GM12878 (cell line): ENCODE measurements at regions not wholly inside any gene's neighbourhood (a gene's known extent, or its start where the extent isn't known, plus 50 kb on each side); places are given as distances from the start of the nearest gene placed in this dataset.

Experiments
- ATF7 ChIP-seq: fragments of 450-650 bp; IDR thresholded peaks from 2 replicates; pipeline ENCODE4 v1.6.1; 2016; ENCODE audit warnings: low read depth, mild to moderate bottlenecking
- ETV6 ChIP-seq, 2 experiments: fragments of 450-650 bp in 1 of 2; IDR thresholded peaks in 1 of 2; conservative IDR thresholded peaks in 1 of 2; 2 replicates each; pipeline ENCODE4 v1.6.1; 2014; ENCODE audit warnings: antibody characterized with exemption in 1 of 2, borderline replicate concordance in 1 of 2, low read depth in 1 of 2, mild to moderate bottlenecking in 1 of 2, moderate library complexity in 1 of 2
- GABPA ChIP-seq: IDR thresholded peaks from 2 replicates; pipeline ENCODE4 v1.6.1; 2014; ENCODE audit warnings: antibody characterized with exemption, low read depth, mild to moderate bottlenecking, inconsistent platforms
- MYC ChIP-seq: IDR thresholded peaks from 2 replicates; pipeline ENCODE4 v1.6.1; 2011; ENCODE audit warnings: mild to moderate bottlenecking, low read length, moderate library complexity, inconsistent platforms; ENCODE audit not compliant: insufficient read depth, insufficient replicate concordance, insufficient read length, severe bottlenecking
- RELA ChIP-seq: fragments of 450-650 bp; IDR thresholded peaks from 2 replicates; pipeline ENCODE4 v1.8.0; 2014; ENCODE audit warnings: borderline replicate concordance; ENCODE audit not compliant: partially characterized antibody
- RFX5 ChIP-seq: IDR thresholded peaks from 2 replicates; pipeline ENCODE4 v1.6.1; 2011; ENCODE audit warnings: low read depth, low read length, improper control_type of control experiment
- TAF1 ChIP-seq: IDR thresholded peaks from 2 replicates; pipeline ENCODE4 v1.6.1; 2011; ENCODE audit warnings: mild to moderate bottlenecking, low read depth, low read length, borderline replicate concordance
- TARDBP ChIP-seq: IDR thresholded peaks from 2 replicates; pipeline ENCODE4 v1.6.1; 2016; ENCODE audit warnings: borderline replicate concordance
- ZNF274 ChIP-seq: IDR thresholded peaks from one replicate; pipeline ENCODE4 v1.8.0; 2011; ENCODE audit not compliant: insufficient read length, insufficient read depth
- TF ChIP-seq, protein P1 (sequence below), 3 experiments: IDR thresholded peaks in 2 of 3; conservative IDR thresholded peaks in 1 of 3; 2 replicates each; pipeline ENCODE4 v1.5.1; 2011; ENCODE audit warnings: low read depth in 3 of 3, low read length in 3 of 3, mild to moderate bottlenecking in 3 of 3, control low read depth in 2 of 3, moderate library complexity in 2 of 3, inconsistent platforms in 1 of 3, mixed read lengths in 1 of 3; ENCODE audit not compliant: control insufficient read depth in 2 of 3, insufficient read depth in 1 of 3; ENCODE audit errors: extremely low read depth in 1 of 3

DNA sequence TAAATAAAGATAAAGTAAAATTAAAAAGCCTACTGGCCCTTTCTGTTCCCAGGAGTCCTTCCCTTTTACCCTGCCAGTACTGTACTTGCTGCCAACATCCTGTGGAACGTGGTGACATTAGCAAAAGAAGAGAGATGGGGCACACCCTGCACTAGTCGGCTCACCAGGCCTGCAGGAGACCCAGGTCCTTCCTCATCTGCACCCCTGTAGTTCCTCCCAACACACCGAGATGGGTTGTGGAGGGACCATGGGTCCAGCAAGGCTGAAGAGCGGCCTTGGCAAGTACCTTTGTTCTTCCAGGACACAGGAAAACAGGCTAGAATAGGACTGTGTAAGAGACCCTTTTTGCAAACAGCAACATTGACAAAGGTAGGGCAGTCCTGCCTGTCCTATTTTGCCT lies 98.7 kb upstream of the TMPRSS2 start:
- TF ChIP-seq ZNF274 (no peak), ATF7 (no peak), RFX5 (no peak), RELA (no peak), ETV6 (conservative IDR thresholded peaks at IDR 0.05 in 1 of 2, IDR thresholded peaks at IDR 0.05 in 1 of 2; ENCODE audit: borderline replicate concordance in 1 of 2, low read depth in 1 of 2) (no peak), MYC (no peak), TAF1 (no peak), GABPA (no peak), TARDBP (no peak)
- TF ChIP-seq, protein P1, sequence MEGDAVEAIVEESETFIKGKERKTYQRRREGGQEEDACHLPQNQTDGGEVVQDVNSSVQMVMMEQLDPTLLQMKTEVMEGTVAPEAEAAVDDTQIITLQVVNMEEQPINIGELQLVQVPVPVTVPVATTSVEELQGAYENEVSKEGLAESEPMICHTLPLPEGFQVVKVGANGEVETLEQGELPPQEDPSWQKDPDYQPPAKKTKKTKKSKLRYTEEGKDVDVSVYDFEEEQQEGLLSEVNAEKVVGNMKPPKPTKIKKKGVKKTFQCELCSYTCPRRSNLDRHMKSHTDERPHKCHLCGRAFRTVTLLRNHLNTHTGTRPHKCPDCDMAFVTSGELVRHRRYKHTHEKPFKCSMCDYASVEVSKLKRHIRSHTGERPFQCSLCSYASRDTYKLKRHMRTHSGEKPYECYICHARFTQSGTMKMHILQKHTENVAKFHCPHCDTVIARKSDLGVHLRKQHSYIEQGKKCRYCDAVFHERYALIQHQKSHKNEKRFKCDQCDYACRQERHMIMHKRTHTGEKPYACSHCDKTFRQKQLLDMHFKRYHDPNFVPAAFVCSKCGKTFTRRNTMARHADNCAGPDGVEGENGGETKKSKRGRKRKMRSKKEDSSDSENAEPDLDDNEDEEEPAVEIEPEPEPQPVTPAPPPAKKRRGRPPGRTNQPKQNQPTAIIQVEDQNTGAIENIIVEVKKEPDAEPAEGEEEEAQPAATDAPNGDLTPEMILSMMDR (IDR thresholded peaks at IDR 0.05 in 2 of 3, conservative IDR thresholded peaks at IDR 0.05 in 1 of 3; ENCODE audit: control insufficient read depth in 2 of 3, extremely low read depth in 1 of 3, insufficient read depth in 1 of 3, low read depth in 3 of 3, low read length in 3 of 3) = no peak
